H9 (cell line): ENCODE measurements at regions not wholly inside any gene's neighbourhood (a gene's known extent, or its start where the extent isn't known, plus 50 kb on each side); places are given as distances from the start of the nearest gene placed in this dataset.

Experiments used
- DNase-seq: peaks from one replicate; pipeline ENCODE4 v3.0.0-alpha.2; 2017
- H2AFZ ChIP-seq: one replicate; pipeline ENCODE4 v1.6.1; 2013; ENCODE audit warnings: mild to moderate bottlenecking, low read length, control low read depth, moderate library complexity
- H2AK5ac ChIP-seq: 2 replicates; pipeline ENCODE4 v1.6.1; 2013; ENCODE audit warnings: low read length, control low read depth, mixed read lengths; ENCODE audit not compliant: insufficient read length
- H2BK120ac ChIP-seq: one replicate; pipeline ENCODE4 v1.6.1; 2013; ENCODE audit warnings: low read depth, mild to moderate bottlenecking, low read length, control low read depth, inconsistent platforms; ENCODE audit not compliant: poor library complexity, severe bottlenecking
- H2BK12ac ChIP-seq: 2 replicates; pipeline ENCODE4 v1.6.1; 2013; ENCODE audit warnings: low read length, control low read depth, mixed read lengths, low read depth; ENCODE audit not compliant: insufficient read length
- H2BK15ac ChIP-seq: 2 replicates; pipeline ENCODE4 v1.6.1; 2013; ENCODE audit warnings: low read depth, low read length, control low read depth
- H2BK20ac ChIP-seq: one replicate; pipeline ENCODE4 v1.6.1; 2013; ENCODE audit warnings: low read depth, mild to moderate bottlenecking, low read length, control low read depth, inconsistent platforms; ENCODE audit not compliant: poor library complexity, severe bottlenecking
- H2BK5ac ChIP-seq: 2 replicates; pipeline ENCODE4 v1.6.1; 2013; ENCODE audit warnings: low read length, control low read depth, mixed read lengths; ENCODE audit not compliant: insufficient read length
- H3K14ac ChIP-seq: 2 replicates; pipeline ENCODE4 v1.6.1; 2013; ENCODE audit warnings: low read length, control low read depth; ENCODE audit not compliant: insufficient read depth
- H3K18ac ChIP-seq: 2 replicates; pipeline ENCODE4 v1.6.1; 2013; ENCODE audit warnings: low read depth, mild to moderate bottlenecking, mixed read lengths, low read length, control low read depth; ENCODE audit not compliant: insufficient read length
- H3K23ac ChIP-seq: 2 replicates; pipeline ENCODE4 v1.6.1; 2013; ENCODE audit warnings: low read length, control low read depth, mixed read lengths, low read depth; ENCODE audit not compliant: insufficient read length
- H3K23me2 ChIP-seq: 2 replicates; pipeline ENCODE4 v1.6.1; 2013; ENCODE audit warnings: low read depth, mild to moderate bottlenecking, mixed read lengths, low read length, control low read depth; ENCODE audit not compliant: insufficient read length, poor library complexity, severe bottlenecking
- H3K27ac ChIP-seq: 2 replicates; pipeline ENCODE4 v1.5.1; 2013; ENCODE audit warnings: low read length, control low read depth, mixed read lengths, low read depth; ENCODE audit not compliant: insufficient read length
- H3K27me3 ChIP-seq: 2 replicates; pipeline ENCODE4 v1.6.1; 2013; ENCODE audit warnings: low read length, control low read depth, inconsistent platforms; ENCODE audit not compliant: insufficient read depth
- H3K4ac ChIP-seq: 2 replicates; pipeline ENCODE4 v1.6.1; 2013; ENCODE audit warnings: low read depth, mild to moderate bottlenecking, control low read depth, inconsistent platforms, low read length, moderate library complexity
- H3K4me1 ChIP-seq: 2 replicates; pipeline ENCODE4 v1.6.1; 2013; ENCODE audit warnings: low read length, control low read depth, inconsistent platforms; ENCODE audit not compliant: insufficient read depth
- H3K4me2 ChIP-seq: 2 replicates; pipeline ENCODE4 v1.6.1; 2013; ENCODE audit warnings: low read length, control low read depth, mixed read lengths; ENCODE audit not compliant: insufficient read length, insufficient read depth
- H3K56ac ChIP-seq: 2 replicates; pipeline ENCODE4 v1.6.1; 2013; ENCODE audit warnings: low read depth, mild to moderate bottlenecking, mixed read lengths, low read length, control low read depth; ENCODE audit not compliant: insufficient read length
- H3K79me1 ChIP-seq: 2 replicates; pipeline ENCODE4 v1.6.1; 2013; ENCODE audit warnings: low read depth, mild to moderate bottlenecking, moderate library complexity, low read length, control low read depth, inconsistent platforms; ENCODE audit not compliant: insufficient read depth, poor library complexity, severe bottlenecking
- H3K79me2 ChIP-seq: 2 replicates; pipeline ENCODE4 v1.6.1; 2013; ENCODE audit warnings: low read length, control low read depth, inconsistent platforms; ENCODE audit not compliant: insufficient read depth
- H3K9ac ChIP-seq: 2 replicates; pipeline ENCODE4 v1.6.1; 2013; ENCODE audit warnings: low read length, control low read depth, mixed read lengths; ENCODE audit not compliant: insufficient read length; ENCODE audit errors: extremely low read depth
- H3K9me3 ChIP-seq: one replicate; pipeline ENCODE4 v1.6.1; 2013; ENCODE audit warnings: low read depth, low read length, inconsistent platforms; ENCODE audit not compliant: control insufficient read depth
- H3T11ph ChIP-seq: one replicate; pipeline ENCODE4 v1.6.1; 2013; ENCODE audit warnings: mild to moderate bottlenecking, low read length, control low read depth, inconsistent platforms
- H4K20me1 ChIP-seq: one replicate; pipeline ENCODE4 v1.6.1; 2013; ENCODE audit not compliant: control insufficient read depth, insufficient read length, insufficient read depth
- H4K5ac ChIP-seq: 2 replicates; pipeline ENCODE4 v1.6.1; 2013; ENCODE audit warnings: low read depth, mild to moderate bottlenecking, mixed read lengths, low read length, control low read depth; ENCODE audit not compliant: insufficient read length
- H4K8ac ChIP-seq: replicated peaks from 2 replicates; pipeline ENCODE4 v1.6.1; 2013; ENCODE audit warnings: low read length, control low read depth, mixed read lengths, low read depth; ENCODE audit not compliant: insufficient read length
- H4K91ac ChIP-seq: 2 replicates; pipeline ENCODE4 v1.6.1; 2013; ENCODE audit warnings: low read depth, mild to moderate bottlenecking, moderate library complexity, mixed read lengths, low read length, control low read depth; ENCODE audit not compliant: insufficient read length
- H3K27ac Mint-ChIP-seq, 3 experiments: 2 replicates in 2 of 3; 3 replicates in 1 of 3; pipeline ENCODE4 v1.8.0; 2020 to 2021; ENCODE audit warnings: mixed read lengths in 3 of 3, mild to moderate bottlenecking in 1 of 3, moderate library complexity in 1 of 3
- H3K27me3 Mint-ChIP-seq: 2 replicates; pipeline ENCODE4 v1.8.0; 2021; ENCODE audit warnings: low read depth, mild to moderate bottlenecking, moderate library complexity, mixed read lengths
- H3K36me3 Mint-ChIP-seq, 3 experiments: 2 replicates in 2 of 3; 3 replicates in 1 of 3; pipeline ENCODE4 v1.8.0; 2020 to 2021; ENCODE audit warnings: low read depth in 3 of 3, mixed read lengths in 3 of 3; ENCODE audit not compliant: insufficient read depth in 1 of 3
- H3K4me1 Mint-ChIP-seq, 2 experiments: 2 replicates each; pipeline ENCODE4 v1.8.0; 2020; ENCODE audit warnings: mixed read lengths in 2 of 2
- H3K4me3 Mint-ChIP-seq, 2 experiments: 2 replicates in 1 of 2; 3 replicates in 1 of 2; pipeline ENCODE4 v1.8.0; 2020 to 2021; ENCODE audit warnings: mild to moderate bottlenecking in 2 of 2, mixed read lengths in 2 of 2, moderate library complexity in 1 of 2
- H3K9me3 Mint-ChIP-seq, 2 experiments: 2 replicates in 1 of 2; 3 replicates in 1 of 2; pipeline ENCODE4 v1.8.0; 2020; ENCODE audit warnings: mild to moderate bottlenecking in 2 of 2, mixed read lengths in 2 of 2, moderate library complexity in 1 of 2
- WGBS: extraction: QIAGEN DNeasy Blood & Tissue Kit; methylation state at CpG from one replicate; pipeline ENCODE4 v1.1.7; 2013; ENCODE audit warnings: missing lambda C conversion rate, low lambda C conversion rate, mixed read lengths; ENCODE audit not compliant: insufficient read length; ENCODE audit errors: extremely low coverage; 5-methylcytosine and 5-hydroxymethylcytosine counted together
- TF ChIP-seq, protein P1 (sequence below): fragments of 200-600 bp; sonication (generic); conservative IDR thresholded peaks from 3 replicates; pipeline ENCODE4 v1.8.0; 2021; ENCODE audit warnings: antibody characterized with exemption, mild to moderate bottlenecking

DNA sequence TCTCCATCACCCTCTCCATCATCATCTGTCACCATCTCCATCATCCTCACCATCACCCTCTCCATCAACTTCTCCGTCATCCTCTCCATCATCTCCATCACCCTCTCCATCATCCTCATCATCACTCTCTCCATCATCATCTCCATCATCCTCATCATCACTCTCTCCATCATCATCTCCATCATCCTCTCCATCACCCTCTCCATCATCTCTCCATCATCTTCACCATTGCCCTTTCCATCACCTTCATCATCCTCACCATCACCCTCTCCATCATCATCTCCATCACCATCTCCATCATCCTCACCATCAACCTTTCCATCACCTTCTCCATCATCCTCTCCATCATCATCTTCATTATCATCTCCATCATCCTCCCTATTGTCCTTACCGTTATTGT is 565.5 kb upstream of the SGCD start:
- Histone ChIP-seq H3K4me1 (no peaks in the 10 kb centered on the region), H2BK5ac (peak overlapping the region; percentile 20), H2BK20ac (no peak overlapping the region), H2BK120ac (no peak overlapping the region), H4K8ac (no peak overlapping the region), H3K18ac (no peak overlapping the region), H4K20me1 (no peaks in the 10 kb centered on the region), H3K79me2 (no peaks in the 10 kb centered on the region), H3K9ac (no peak overlapping the region), H4K91ac (no peak overlapping the region), H2AK5ac (no peak overlapping the region), H2BK15ac (no peak overlapping the region), H2BK12ac (no peak overlapping the region), H3K23ac (no peak overlapping the region), H3K9me3 (no peaks in the 10 kb centered on the region), H3K23me2 (no peaks in the 10 kb centered on the region), H3K4ac (no peak overlapping the region), H3K79me1 (no peaks in the 10 kb centered on the region), H3K56ac (no peak overlapping the region), H3K27me3 (no peaks in the 10 kb centered on the region), H4K5ac (no peak overlapping the region), H3K14ac (no peak overlapping the region), H3K27ac (no peak overlapping the region), H3K4me2 (no peak overlapping the region), H3T11ph (no peak overlapping the region), H2AFZ (no peak overlapping the region)
- no peak for DNase-seq
- H3K27ac Mint-ChIP-seq = no peak overlapping the region
- 100% methylated on average over 1 of the region's 2 CpGs for WGBS
- H3K9me3 Mint-ChIP-seq = peaks cover 15 to 16% of the 10 kb centered on the region in 2 experiments
- H3K4me3 Mint-ChIP-seq = no peak overlapping the region
- TF ChIP-seq, protein P1, sequence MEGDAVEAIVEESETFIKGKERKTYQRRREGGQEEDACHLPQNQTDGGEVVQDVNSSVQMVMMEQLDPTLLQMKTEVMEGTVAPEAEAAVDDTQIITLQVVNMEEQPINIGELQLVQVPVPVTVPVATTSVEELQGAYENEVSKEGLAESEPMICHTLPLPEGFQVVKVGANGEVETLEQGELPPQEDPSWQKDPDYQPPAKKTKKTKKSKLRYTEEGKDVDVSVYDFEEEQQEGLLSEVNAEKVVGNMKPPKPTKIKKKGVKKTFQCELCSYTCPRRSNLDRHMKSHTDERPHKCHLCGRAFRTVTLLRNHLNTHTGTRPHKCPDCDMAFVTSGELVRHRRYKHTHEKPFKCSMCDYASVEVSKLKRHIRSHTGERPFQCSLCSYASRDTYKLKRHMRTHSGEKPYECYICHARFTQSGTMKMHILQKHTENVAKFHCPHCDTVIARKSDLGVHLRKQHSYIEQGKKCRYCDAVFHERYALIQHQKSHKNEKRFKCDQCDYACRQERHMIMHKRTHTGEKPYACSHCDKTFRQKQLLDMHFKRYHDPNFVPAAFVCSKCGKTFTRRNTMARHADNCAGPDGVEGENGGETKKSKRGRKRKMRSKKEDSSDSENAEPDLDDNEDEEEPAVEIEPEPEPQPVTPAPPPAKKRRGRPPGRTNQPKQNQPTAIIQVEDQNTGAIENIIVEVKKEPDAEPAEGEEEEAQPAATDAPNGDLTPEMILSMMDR = no peak
- H3K4me1 Mint-ChIP-seq = no peaks in the 10 kb centered on the region
- no peaks in the 10 kb centered on the region; the same call in 1 of the 2 replicates for H3K27me3 Mint-ChIP-seq
- H3K36me3 Mint-ChIP-seq = peaks cover 2 to 11% (median 7%) of the 10 kb centered on the region in 3 experiments; a peak in 6 of 7 replicates
